DND-41 (cell line): ENCODE measurements at regions not wholly inside any gene's neighbourhood (a gene's known extent, or its start where the extent isn't known, plus 50 kb on each side); places are given as distances from the start of the nearest gene placed in this dataset.

Experiments
- EZH2 ChIP-seq: IDR thresholded peaks from 3 replicates; pipeline ENCODE4 v1.6.1; 2012; ENCODE audit warnings: borderline replicate concordance, low read depth, mild to moderate bottlenecking, moderate library complexity, low read length, inconsistent platforms; ENCODE audit not compliant: severe bottlenecking
- TF ChIP-seq, protein P1 (sequence below): IDR thresholded peaks from 2 replicates; pipeline ENCODE4 v1.5.1; 2012; ENCODE audit warnings: borderline replicate concordance, low read length, moderate library complexity, mild to moderate bottlenecking; ENCODE audit not compliant: poor library complexity, severe bottlenecking; ENCODE audit errors: extremely low read depth

GRCh38 chr1:232364654-232365382 lies 265.1 kb downstream of the SIPA1L2 start:
- TF ChIP-seq, protein P1, sequence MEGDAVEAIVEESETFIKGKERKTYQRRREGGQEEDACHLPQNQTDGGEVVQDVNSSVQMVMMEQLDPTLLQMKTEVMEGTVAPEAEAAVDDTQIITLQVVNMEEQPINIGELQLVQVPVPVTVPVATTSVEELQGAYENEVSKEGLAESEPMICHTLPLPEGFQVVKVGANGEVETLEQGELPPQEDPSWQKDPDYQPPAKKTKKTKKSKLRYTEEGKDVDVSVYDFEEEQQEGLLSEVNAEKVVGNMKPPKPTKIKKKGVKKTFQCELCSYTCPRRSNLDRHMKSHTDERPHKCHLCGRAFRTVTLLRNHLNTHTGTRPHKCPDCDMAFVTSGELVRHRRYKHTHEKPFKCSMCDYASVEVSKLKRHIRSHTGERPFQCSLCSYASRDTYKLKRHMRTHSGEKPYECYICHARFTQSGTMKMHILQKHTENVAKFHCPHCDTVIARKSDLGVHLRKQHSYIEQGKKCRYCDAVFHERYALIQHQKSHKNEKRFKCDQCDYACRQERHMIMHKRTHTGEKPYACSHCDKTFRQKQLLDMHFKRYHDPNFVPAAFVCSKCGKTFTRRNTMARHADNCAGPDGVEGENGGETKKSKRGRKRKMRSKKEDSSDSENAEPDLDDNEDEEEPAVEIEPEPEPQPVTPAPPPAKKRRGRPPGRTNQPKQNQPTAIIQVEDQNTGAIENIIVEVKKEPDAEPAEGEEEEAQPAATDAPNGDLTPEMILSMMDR, result no peak
- no peak for TF ChIP-seq EZH2
